Neuronal stem cell (in vitro differentiated cells): ENCODE measurements at regions not wholly inside any gene's neighbourhood (a gene's known extent, or its start where the extent isn't known, plus 50 kb on each side); places are given as distances from the start of the nearest gene placed in this dataset.

ENCODE experiments used
- DNase-seq: peaks from one replicate; pipeline ENCODE4 v3.0.0-alpha.2; 2013; ENCODE audit warnings: low spot score
- H2AFZ ChIP-seq: one replicate; pipeline ENCODE4 v1.6.1; 2013; ENCODE audit warnings: mild to moderate bottlenecking, low read length, inconsistent platforms
- H2AK5ac ChIP-seq: 2 replicates; pipeline ENCODE4 v1.6.1; 2013; ENCODE audit warnings: low read depth, mild to moderate bottlenecking, inconsistent platforms, low read length, moderate library complexity, mixed read lengths
- H2BK120ac ChIP-seq: 2 replicates; pipeline ENCODE4 v1.6.1; 2013; ENCODE audit warnings: low read depth, mild to moderate bottlenecking, inconsistent platforms, low read length, moderate library complexity, mixed read lengths
- H2BK12ac ChIP-seq: one replicate; pipeline ENCODE4 v1.6.1; 2013; ENCODE audit warnings: low read length, inconsistent platforms
- H2BK15ac ChIP-seq: 2 replicates; pipeline ENCODE4 v1.6.1; 2013; ENCODE audit warnings: mild to moderate bottlenecking, low read length, inconsistent platforms, mixed read lengths
- H2BK5ac ChIP-seq: one replicate; pipeline ENCODE4 v1.6.1; 2013; ENCODE audit warnings: inconsistent platforms, mild to moderate bottlenecking, low read length, moderate library complexity
- H3K14ac ChIP-seq: one replicate; pipeline ENCODE4 v1.6.1; 2013; ENCODE audit warnings: low read length, inconsistent platforms
- H3K18ac ChIP-seq: 2 replicates; pipeline ENCODE4 v1.6.1; 2013; ENCODE audit warnings: low read length, inconsistent platforms
- H3K23ac ChIP-seq: 2 replicates; pipeline ENCODE4 v1.6.1; 2013; ENCODE audit warnings: low read depth, mild to moderate bottlenecking, mixed read lengths, low read length, inconsistent platforms; ENCODE audit not compliant: poor library complexity
- H3K27ac ChIP-seq: replicated peaks from 3 replicates; pipeline ENCODE4 v1.5.1; 2013; ENCODE audit warnings: low read length, inconsistent platforms
- H3K27me3 ChIP-seq, 3 experiments: 2 replicates each; pipeline ENCODE4 v1.6.1; 2013; ENCODE audit warnings: low read length in 3 of 3, mild to moderate bottlenecking in 2 of 3, inconsistent platforms in 1 of 3, low read depth in 1 of 3, mixed read lengths in 1 of 3, moderate library complexity in 1 of 3; ENCODE audit not compliant: control insufficient read depth in 3 of 3, insufficient read depth in 3 of 3
- H3K36me3 ChIP-seq, 2 donors: replicated peaks in 1 of 2; 2 replicates each; pipeline ENCODE4 v1.6.1; 2013; ENCODE audit warnings: low read length in 2 of 2; ENCODE audit not compliant: control insufficient read depth in 2 of 2, insufficient read depth in 2 of 2
- H3K4ac ChIP-seq: 2 replicates; pipeline ENCODE4 v1.6.1; 2013; ENCODE audit warnings: inconsistent platforms, mild to moderate bottlenecking, low read length, moderate library complexity
- H3K4me1 ChIP-seq, 2 donors: 1 replicate in 1 of 2; 2 replicates in 1 of 2; pipeline ENCODE4 v1.6.1; 2013; ENCODE audit warnings: low read length in 2 of 2, low read depth in 1 of 2; ENCODE audit not compliant: control insufficient read depth in 2 of 2, insufficient read depth in 1 of 2
- H3K4me2 ChIP-seq: one replicate; pipeline ENCODE4 v1.6.1; 2013; ENCODE audit warnings: mild to moderate bottlenecking, low read length, inconsistent platforms; ENCODE audit not compliant: insufficient read depth, poor library complexity, severe bottlenecking
- H3K4me3 ChIP-seq, 2 donors: 2 replicates each; pipeline ENCODE4 v1.5.1; 2013; ENCODE audit warnings: low read length in 2 of 2, mild to moderate bottlenecking in 2 of 2, inconsistent platforms in 1 of 2, moderate library complexity in 1 of 2
- H3K79me1 ChIP-seq: one replicate; pipeline ENCODE4 v1.6.1; 2013; ENCODE audit warnings: low read depth, mild to moderate bottlenecking, inconsistent platforms, low read length, moderate library complexity
- H3K9ac ChIP-seq: one replicate; pipeline ENCODE4 v1.6.1; 2013; ENCODE audit warnings: mild to moderate bottlenecking, low read depth, low read length, inconsistent platforms; ENCODE audit not compliant: poor library complexity
- H3K9me3 ChIP-seq, 2 donors: replicated peaks in 1 of 2; 2 replicates each; pipeline versions ENCODE3 to v1.6.1; 2013; ENCODE audit warnings: low read length in 2 of 2, mild to moderate bottlenecking in 2 of 2, inconsistent platforms in 1 of 2, low read depth in 1 of 2, mixed read lengths in 1 of 2, moderate library complexity in 1 of 2; ENCODE audit not compliant: control insufficient read depth in 2 of 2, insufficient read depth in 1 of 2
- H4K8ac ChIP-seq: one replicate; pipeline ENCODE4 v1.6.1; 2013; ENCODE audit warnings: low read depth, mild to moderate bottlenecking, inconsistent platforms, low read length, moderate library complexity
- H4K91ac ChIP-seq: one replicate; pipeline ENCODE4 v1.6.1; 2013; ENCODE audit warnings: low read length, low read depth, mild to moderate bottlenecking, inconsistent platforms; ENCODE audit not compliant: poor library complexity
- WGBS, 2 donors: extraction: QIAGEN DNeasy Blood & Tissue Kit; methylation state at CpG; one replicate each; pipeline ENCODE4 v1.1.7; 2013; ENCODE audit warnings: missing lambda C conversion rate in 2 of 2, mixed read lengths in 1 of 2; ENCODE audit not compliant: insufficient read length in 2 of 2, insufficient replicate concordance in 1 of 2; ENCODE audit errors: extremely low coverage in 2 of 2; 5-methylcytosine and 5-hydroxymethylcytosine counted together

GRCh38 chr3:26245236-26245635 lies 377.3 kb upstream of the LRRC3B start:
- no peaks in the 10 kb centered on the region for H3K27me3 ChIP-seq
- H2BK120ac ChIP-seq, result no peak overlapping the region
- no peak overlapping the region for H3K23ac ChIP-seq
- H3K79me1 ChIP-seq, result no peaks in the 10 kb centered on the region
- no peaks in the 10 kb centered on the region for H3K9me3 ChIP-seq
- H3K18ac ChIP-seq, result no peak overlapping the region
- no peak overlapping the region for H2BK15ac ChIP-seq
- no peak overlapping the region for H3K4me3 ChIP-seq
- no peak overlapping the region for H2BK12ac ChIP-seq
- H3K14ac ChIP-seq, result no peak overlapping the region
- no peak overlapping the region for H2AFZ ChIP-seq
- H3K4ac ChIP-seq, result no peak overlapping the region
- H2AK5ac ChIP-seq, result no peak overlapping the region
- DNase-seq, result no peak
- H4K91ac ChIP-seq, result no peak overlapping the region
- no peak overlapping the region for H4K8ac ChIP-seq
- no peaks in the 10 kb centered on the region for H3K4me1 ChIP-seq
- no peak overlapping the region for H3K9ac ChIP-seq
- no peak overlapping the region for H2BK5ac ChIP-seq
- H3K4me2 ChIP-seq, result no peak overlapping the region
- no peak overlapping the region for H3K27ac ChIP-seq
- no peaks in the 10 kb centered on the region for H3K36me3 ChIP-seq

- Histone ChIP-seq H2AFZ (no peak overlapping the region), H3K23ac (no peak overlapping the region), H3K36me3 (no peaks in the 10 kb centered on the region), H4K8ac (no peak overlapping the region), H4K91ac (no peak overlapping the region), H2AK5ac (no peak overlapping the region), H2BK120ac (no peak overlapping the region), H3K4me3 (no peak overlapping the region), H3K27ac (no peak overlapping the region), H3K27me3 (no peaks in the 10 kb centered on the region), H3K14ac (no peak overlapping the region), H2BK5ac (no peak overlapping the region), H3K4ac (no peak overlapping the region), H2BK15ac (no peak overlapping the region), H3K4me1 (no peaks in the 10 kb centered on the region), H3K79me1 (no peaks in the 10 kb centered on the region), H3K4me2 (no peak overlapping the region), H3K9ac (no peak overlapping the region), H3K9me3 (no peaks in the 10 kb centered on the region), H3K18ac (no peak overlapping the region), H2BK12ac (no peak overlapping the region)
- no CpG with 5 or more reads among the region's 2 CpGs for WGBS, 2 donors
- DNase-seq, result no peak
These were observed 375.7 kb upstream of the LRRC3B start for GRCh38 chr3:26246901-26247300.

GRCh38 chr3:26247712-26248111 lies 374.9 kb upstream of the LRRC3B start:
- H3K36me3 ChIP-seq, result no peaks in the 10 kb centered on the region
- no peak overlapping the region for H4K91ac ChIP-seq
- H3K4me2 ChIP-seq, result no peak overlapping the region
- no peaks in the 10 kb centered on the region for H3K27me3 ChIP-seq
- H3K27ac ChIP-seq, result no peak overlapping the region
- no peak overlapping the region for H3K14ac ChIP-seq
- no peak overlapping the region for H2BK15ac ChIP-seq
- no peak for DNase-seq
- WGBS, 2 donors, result no CpG with 5 or more reads among the region's 3 CpGs
- H3K79me1 ChIP-seq, result no peaks in the 10 kb centered on the region
- H2AK5ac ChIP-seq, result no peak overlapping the region
- H4K8ac ChIP-seq, result no peak overlapping the region
- no peak overlapping the region for H3K9ac ChIP-seq
- H3K9me3 ChIP-seq, result no peaks in the 10 kb centered on the region
- H2BK120ac ChIP-seq, result no peak overlapping the region
- H2BK12ac ChIP-seq, result no peak overlapping the region
- no peak overlapping the region for H3K23ac ChIP-seq
- no peak overlapping the region for H3K4me3 ChIP-seq
- no peak overlapping the region for H2AFZ ChIP-seq
- no peak overlapping the region for H3K18ac ChIP-seq
- H3K4ac ChIP-seq, result no peak overlapping the region
- no peaks in the 10 kb centered on the region for H3K4me1 ChIP-seq
- H2BK5ac ChIP-seq, result no peak overlapping the region

- Histone ChIP-seq H2BK5ac (no peak overlapping the region), H3K4ac (no peak overlapping the region), H3K79me1 (no peaks in the 10 kb centered on the region), H3K9me3 (no peaks in the 10 kb centered on the region), H3K4me3 (no peak overlapping the region), H2BK120ac (no peak overlapping the region), H3K18ac (no peak overlapping the region), H3K27ac (no peak overlapping the region), H4K8ac (no peak overlapping the region), H2AFZ (no peak overlapping the region), H3K4me1 (peaks cover 0 to 2% of the 10 kb centered on the region in 2 donors), H2AK5ac (no peak overlapping the region), H3K36me3 (no peaks in the 10 kb centered on the region), H3K4me2 (no peak overlapping the region), H3K14ac (no peak overlapping the region), H3K9ac (no peak overlapping the region), H2BK15ac (no peak overlapping the region), H3K23ac (no peak overlapping the region), H4K91ac (no peak overlapping the region), H3K27me3 (no peaks in the 10 kb centered on the region), H2BK12ac (no peak overlapping the region)
- DNase-seq, result no peak
- WGBS, 2 donors, result no CpG with 5 or more reads among the region's 4 CpGs
These were observed 370.6 kb upstream of the LRRC3B start for GRCh38 chr3:26252001-26252400.
